ENCODE measurements at regions not wholly inside any gene's neighbourhood (a gene's known extent, or its start where the extent isn't known, plus 50 kb on each side); places are given as distances from the start of the nearest gene placed in this dataset.

DNA sequence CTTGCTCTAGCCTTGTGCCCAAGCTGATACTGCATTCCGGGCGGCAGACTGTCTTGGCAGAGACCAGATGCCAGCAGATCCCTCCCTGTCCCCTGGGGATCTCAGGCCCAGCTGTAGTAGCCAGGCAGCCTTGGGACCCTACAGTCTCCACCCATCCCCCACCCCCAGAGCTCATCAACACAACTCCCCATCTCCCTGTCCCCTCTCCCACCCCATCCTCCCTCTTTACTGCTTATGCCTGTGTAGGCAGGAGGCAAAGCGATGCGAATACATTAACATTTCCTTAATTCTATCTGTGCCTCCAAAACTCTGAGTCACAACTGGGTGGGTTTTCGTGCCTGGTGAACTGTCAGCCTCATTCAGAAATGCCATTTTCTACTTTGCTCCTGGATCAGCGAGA is 547.6 kb downstream of the BUD13 start:
- no peak overlapping the region for H3K4me3 ChIP-seq (ENCODE audit: control insufficient read depth, low read depth, low read length)
- TF ChIP-seq, protein P1, sequence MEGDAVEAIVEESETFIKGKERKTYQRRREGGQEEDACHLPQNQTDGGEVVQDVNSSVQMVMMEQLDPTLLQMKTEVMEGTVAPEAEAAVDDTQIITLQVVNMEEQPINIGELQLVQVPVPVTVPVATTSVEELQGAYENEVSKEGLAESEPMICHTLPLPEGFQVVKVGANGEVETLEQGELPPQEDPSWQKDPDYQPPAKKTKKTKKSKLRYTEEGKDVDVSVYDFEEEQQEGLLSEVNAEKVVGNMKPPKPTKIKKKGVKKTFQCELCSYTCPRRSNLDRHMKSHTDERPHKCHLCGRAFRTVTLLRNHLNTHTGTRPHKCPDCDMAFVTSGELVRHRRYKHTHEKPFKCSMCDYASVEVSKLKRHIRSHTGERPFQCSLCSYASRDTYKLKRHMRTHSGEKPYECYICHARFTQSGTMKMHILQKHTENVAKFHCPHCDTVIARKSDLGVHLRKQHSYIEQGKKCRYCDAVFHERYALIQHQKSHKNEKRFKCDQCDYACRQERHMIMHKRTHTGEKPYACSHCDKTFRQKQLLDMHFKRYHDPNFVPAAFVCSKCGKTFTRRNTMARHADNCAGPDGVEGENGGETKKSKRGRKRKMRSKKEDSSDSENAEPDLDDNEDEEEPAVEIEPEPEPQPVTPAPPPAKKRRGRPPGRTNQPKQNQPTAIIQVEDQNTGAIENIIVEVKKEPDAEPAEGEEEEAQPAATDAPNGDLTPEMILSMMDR (conservative IDR thresholded peaks at IDR 0.05; ENCODE audit: control insufficient read depth, insufficient read depth, low read depth, low read length) = no peak
- DNase-seq (ENCODE audit: low read depth) = no peak

DNA sequence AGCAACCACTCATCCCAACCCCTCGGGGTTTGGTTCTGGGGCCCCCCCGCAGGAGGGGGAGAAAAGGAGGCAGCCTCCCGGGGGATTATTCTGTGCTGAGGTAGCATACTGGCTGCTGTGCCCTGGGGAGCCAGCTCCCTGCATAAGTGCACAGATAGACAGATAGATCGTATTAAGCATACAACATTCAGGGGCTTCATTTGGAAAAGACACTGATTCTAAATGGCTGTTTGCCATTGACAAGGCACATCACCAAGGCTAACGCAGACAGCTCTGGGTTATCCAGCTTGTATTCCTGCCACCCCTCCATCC is 547.9 kb downstream of the BUD13 start:
- no peak for DNase-seq (ENCODE audit: low read depth)

DNA sequence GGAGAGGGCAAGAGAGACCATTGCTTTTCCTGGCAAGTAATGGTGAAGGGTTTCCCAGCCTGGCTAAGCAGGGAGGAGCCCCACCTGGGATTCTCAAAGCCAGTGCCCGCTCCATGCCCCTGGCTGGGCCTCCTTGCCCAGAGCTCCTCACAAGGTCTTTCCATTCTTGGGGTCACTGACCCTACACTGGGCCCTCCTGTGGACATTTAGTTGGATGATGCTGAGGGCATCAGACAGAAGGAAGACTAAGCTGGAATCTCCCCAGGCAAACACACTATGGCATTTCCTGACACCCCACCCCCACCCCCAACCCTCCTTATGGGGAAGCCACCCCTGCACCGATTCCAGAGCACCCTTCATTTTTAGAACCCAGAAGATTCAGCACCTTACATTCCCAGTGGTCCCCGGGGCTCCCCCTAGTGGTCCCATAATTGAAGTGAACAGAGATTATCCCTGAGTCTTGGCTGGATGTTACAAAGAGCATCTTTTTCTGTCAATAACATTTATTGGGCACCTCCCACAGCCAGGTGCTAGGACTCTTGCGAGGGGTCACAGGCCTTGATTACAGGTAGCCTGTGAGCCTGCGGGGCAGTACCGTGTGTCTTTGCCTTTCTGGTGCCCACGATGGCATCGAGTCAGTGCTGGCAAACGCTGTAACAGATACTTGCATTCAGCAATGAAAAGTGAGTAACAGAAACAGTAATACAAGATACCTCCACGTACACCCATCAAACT is 548.5 kb downstream of the BUD13 start:
- DNase-seq (ENCODE audit: low read depth) = peak; percentile 21
- TF ChIP-seq, protein P1 (conservative IDR thresholded peaks at IDR 0.05; ENCODE audit: control insufficient read depth, insufficient read depth, low read depth, low read length) = peak; percentile 62
- no peak overlapping the region for H3K4me3 ChIP-seq (ENCODE audit: control insufficient read depth, low read depth, low read length)

More for the DNA sequence above, 547.9 kb downstream of the BUD13 start:
- TF ChIP-seq, protein P1 (conservative IDR thresholded peaks at IDR 0.05; ENCODE audit: control insufficient read depth, insufficient read depth, low read depth, low read length) = no peak
- H3K4me3 ChIP-seq (ENCODE audit: control insufficient read depth, low read depth, low read length) = no peak overlapping the region

DNA sequence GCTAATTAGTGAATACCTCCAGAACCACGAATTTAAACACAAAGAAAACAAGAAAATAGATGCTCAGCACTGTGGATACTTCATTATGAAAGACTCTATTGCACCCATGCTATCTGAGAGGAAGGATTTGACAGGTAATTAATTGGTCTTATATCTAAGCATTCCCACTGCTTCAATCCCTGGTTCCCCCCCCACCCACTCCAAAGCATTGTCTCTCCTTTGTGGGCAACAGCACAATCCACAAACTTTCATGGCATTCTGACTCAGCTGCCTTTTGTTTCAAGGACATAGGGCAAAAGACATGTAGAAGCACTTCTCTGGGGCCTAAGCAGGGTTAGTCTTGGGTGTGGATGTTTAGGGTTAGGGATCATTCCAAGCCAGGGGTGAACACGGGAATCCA is 551.4 kb downstream of the BUD13 start:
- TF ChIP-seq, protein P1 (conservative IDR thresholded peaks at IDR 0.05; ENCODE audit: control insufficient read depth, insufficient read depth, low read depth, low read length) = no peak
- DNase-seq (ENCODE audit: low read depth) = no peak
- H3K4me3 ChIP-seq (ENCODE audit: control insufficient read depth, low read depth, low read length) = no peak overlapping the region

DNA sequence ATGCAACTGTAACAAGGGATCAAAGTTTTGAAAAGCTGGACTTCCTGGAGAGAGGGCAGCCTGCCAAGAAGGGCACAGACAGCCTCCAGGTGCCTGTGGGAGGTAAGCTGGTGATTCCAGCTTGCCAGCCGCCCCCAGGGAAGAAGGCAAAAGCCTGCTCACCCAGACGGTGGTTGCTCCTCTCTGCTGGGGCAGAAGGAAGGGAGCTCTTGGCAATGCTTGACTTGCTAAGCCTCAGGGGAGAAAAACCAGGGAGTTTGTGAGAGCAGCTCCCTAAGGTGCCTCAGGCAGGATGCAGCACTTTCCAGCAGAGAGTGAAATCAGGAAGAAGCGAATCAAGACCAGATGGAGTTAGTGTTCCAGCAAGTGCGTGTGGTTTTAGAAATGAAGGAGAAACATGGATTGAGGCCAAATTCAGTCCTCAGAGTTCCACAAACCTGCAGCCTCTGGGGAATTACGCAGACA is 553.6 kb downstream of the BUD13 start:
- H3K4me3 ChIP-seq (ENCODE audit: control insufficient read depth, low read depth, low read length) = no peak overlapping the region
- TF ChIP-seq, protein P1 (conservative IDR thresholded peaks at IDR 0.05; ENCODE audit: control insufficient read depth, insufficient read depth, low read depth, low read length) = no peak
- no peak for DNase-seq (ENCODE audit: low read depth)

DNA sequence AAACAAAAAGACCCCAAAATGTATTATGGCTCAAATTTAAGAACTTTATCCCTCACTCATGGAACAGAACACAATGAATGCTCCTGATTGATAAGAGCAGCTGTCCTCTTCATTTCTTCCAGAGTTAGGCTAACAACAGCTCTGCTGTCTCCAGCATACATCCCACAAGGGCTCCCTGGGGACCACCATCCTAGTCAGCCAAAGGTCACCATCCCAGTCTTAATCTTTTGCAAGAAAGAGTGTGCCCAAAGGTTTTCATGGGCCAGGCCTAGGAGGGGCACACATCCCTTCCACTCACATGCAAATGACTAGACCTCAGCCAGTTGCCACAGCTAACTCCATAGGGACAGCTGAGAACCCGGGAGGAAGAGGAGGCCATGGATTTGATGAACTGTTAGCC is 555.3 kb downstream of the BUD13 start:
- no peak for DNase-seq (ENCODE audit: low read depth)
- TF ChIP-seq, protein P1 (conservative IDR thresholded peaks at IDR 0.05; ENCODE audit: control insufficient read depth, insufficient read depth, low read depth, low read length) = no peak
- H3K4me3 ChIP-seq (ENCODE audit: control insufficient read depth, low read depth, low read length) = no peak overlapping the region

Data from fibroblast of mammary gland (primary cell).